ENCODE measurements at regions not wholly inside any gene's neighbourhood (a gene's known extent, or its start where the extent isn't known, plus 50 kb on each side); places are given as distances from the start of the nearest gene placed in this dataset.

DNA sequence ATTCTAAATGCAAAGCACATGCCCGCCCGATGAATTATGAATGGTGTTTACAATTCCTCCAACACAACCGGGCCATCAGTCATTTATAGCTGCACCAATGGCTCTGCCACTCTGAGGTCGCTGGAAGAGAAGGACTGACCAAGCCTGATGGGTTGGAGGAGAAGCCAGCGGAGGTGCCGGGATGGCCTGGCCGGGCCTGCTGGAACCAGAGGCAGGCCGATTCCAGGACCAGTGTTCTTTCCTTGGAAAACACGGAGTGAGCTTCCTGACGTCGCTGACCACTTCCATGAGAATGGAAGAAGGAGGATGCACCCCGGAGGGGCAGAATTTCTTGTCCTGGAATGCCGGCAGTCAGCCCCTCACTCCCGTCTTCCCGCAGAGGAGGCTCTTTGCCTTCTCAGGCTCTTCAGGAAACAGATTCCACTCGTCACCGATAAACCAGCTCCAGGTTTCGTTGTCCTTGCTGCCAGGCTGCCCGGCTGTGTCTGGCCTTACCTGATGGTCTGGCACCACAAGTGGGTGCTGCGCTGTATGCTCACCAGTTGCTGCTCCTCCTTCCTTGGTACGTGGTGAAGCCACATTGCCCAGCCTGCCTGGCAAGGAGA, 358.5 kb upstream of the SFSWAP start:
- H3K14ac ChIP-seq (ENCODE audit: low read length): no peak overlapping the region
- no peak overlapping the region for H4K8ac ChIP-seq (ENCODE audit: low read depth, low read length)
- H3K4me2 ChIP-seq (ENCODE audit: low read length): no peak overlapping the region
- WGBS (ENCODE audit: extremely low coverage, insufficient coverage, insufficient read length): no CpG with 5 or more reads among the region's 21 CpGs
- H3K27me3 ChIP-seq (ENCODE audit: insufficient read depth, low read length): no peaks in the 10 kb centered on the region
- no peak overlapping the region for H4K91ac ChIP-seq (ENCODE audit: low read depth, low read length)
- H2AFZ ChIP-seq (ENCODE audit: insufficient read depth, low read length, poor library complexity): no peak overlapping the region
- H3K27ac ChIP-seq (ENCODE audit: low read depth, low read length): no peak overlapping the region
- H3K18ac ChIP-seq (ENCODE audit: low read length): no peak overlapping the region
- no peak for DNase-seq
- H3K79me2 ChIP-seq (ENCODE audit: control insufficient read depth, insufficient read depth, low read length, poor library complexity): no peaks in the 10 kb centered on the region
- H3K36me3 ChIP-seq (ENCODE audit: control insufficient read depth in 1 of 2, insufficient read depth in 2 of 2, low read length in 2 of 2): no peaks in the 10 kb centered on the region
- no peak overlapping the region for H3K4ac ChIP-seq (ENCODE audit: low read depth, low read length)
- H2BK120ac ChIP-seq (ENCODE audit: insufficient read depth, low read length, poor library complexity): no peak overlapping the region
- no peak overlapping the region for H2BK12ac ChIP-seq (ENCODE audit: low read length)
- H3K4me3 ChIP-seq (ENCODE audit: low read depth, low read length): no peak overlapping the region
- no peak overlapping the region for H3K23ac ChIP-seq (ENCODE audit: low read length)
- no peaks in the 10 kb centered on the region for H3K79me1 ChIP-seq (ENCODE audit: low read length)
- no peak overlapping the region for H4K12ac ChIP-seq (ENCODE audit: low read depth, low read length)
- H3K9me3 ChIP-seq (ENCODE audit: insufficient read depth, low read depth, low read length): peaks cover 11% of the 10 kb centered on the region
- H3K9ac ChIP-seq (ENCODE audit: low read length): no peak overlapping the region
- H2BK5ac ChIP-seq (ENCODE audit: low read depth, low read length, poor library complexity): no peak overlapping the region
- H3K4me1 ChIP-seq (ENCODE audit: control insufficient read depth in 1 of 2, insufficient read depth in 2 of 2, low read length in 2 of 2): no peaks in the 10 kb centered on the region
- H2AK5ac ChIP-seq (ENCODE audit: low read length): no peak overlapping the region

- no peak overlapping the region for H3K4me2 ChIP-seq (ENCODE audit: low read length)
- H3K4me1 ChIP-seq (ENCODE audit: control insufficient read depth in 1 of 2, insufficient read depth in 2 of 2, low read length in 2 of 2): no peaks in the 10 kb centered on the region
- H2AK5ac ChIP-seq (ENCODE audit: low read length): no peak overlapping the region
- H3K18ac ChIP-seq (ENCODE audit: low read length): no peak overlapping the region
- H2BK12ac ChIP-seq (ENCODE audit: low read length): no peak overlapping the region
- H3K27ac ChIP-seq (ENCODE audit: low read depth, low read length): no peak overlapping the region
- no peaks in the 10 kb centered on the region for H3K79me2 ChIP-seq (ENCODE audit: control insufficient read depth, insufficient read depth, low read length, poor library complexity)
- WGBS (ENCODE audit: extremely low coverage, insufficient coverage, insufficient read length): no CpG with 5 or more reads among the region's 2 CpGs
- peaks cover 10% of the 10 kb centered on the region for H3K9me3 ChIP-seq (ENCODE audit: insufficient read depth, low read depth, low read length)
- no peaks in the 10 kb centered on the region for H3K36me3 ChIP-seq (ENCODE audit: control insufficient read depth in 1 of 2, insufficient read depth in 2 of 2, low read length in 2 of 2)
- H2BK120ac ChIP-seq (ENCODE audit: insufficient read depth, low read length, poor library complexity): no peak overlapping the region
- no peaks in the 10 kb centered on the region for H3K27me3 ChIP-seq (ENCODE audit: insufficient read depth, low read length)
- H2AFZ ChIP-seq (ENCODE audit: insufficient read depth, low read length, poor library complexity): no peak overlapping the region
- H4K91ac ChIP-seq (ENCODE audit: low read depth, low read length): no peak overlapping the region
- no peak for DNase-seq
- no peak overlapping the region for H3K14ac ChIP-seq (ENCODE audit: low read length)
- H3K79me1 ChIP-seq (ENCODE audit: low read length): no peaks in the 10 kb centered on the region
- no peak overlapping the region for H4K12ac ChIP-seq (ENCODE audit: low read depth, low read length)
- no peak overlapping the region for H2BK5ac ChIP-seq (ENCODE audit: low read depth, low read length, poor library complexity)
- no peak overlapping the region for H3K23ac ChIP-seq (ENCODE audit: low read length)
- no peak overlapping the region for H3K4ac ChIP-seq (ENCODE audit: low read depth, low read length)
- no peak overlapping the region for H3K4me3 ChIP-seq (ENCODE audit: low read depth, low read length)
- H3K9ac ChIP-seq (ENCODE audit: low read length): no peak overlapping the region
- no peak overlapping the region for H4K8ac ChIP-seq (ENCODE audit: low read depth, low read length)
These were observed 357.5 kb upstream of the SFSWAP start for GRCh38 chr12:131353376-131353775.

DNA sequence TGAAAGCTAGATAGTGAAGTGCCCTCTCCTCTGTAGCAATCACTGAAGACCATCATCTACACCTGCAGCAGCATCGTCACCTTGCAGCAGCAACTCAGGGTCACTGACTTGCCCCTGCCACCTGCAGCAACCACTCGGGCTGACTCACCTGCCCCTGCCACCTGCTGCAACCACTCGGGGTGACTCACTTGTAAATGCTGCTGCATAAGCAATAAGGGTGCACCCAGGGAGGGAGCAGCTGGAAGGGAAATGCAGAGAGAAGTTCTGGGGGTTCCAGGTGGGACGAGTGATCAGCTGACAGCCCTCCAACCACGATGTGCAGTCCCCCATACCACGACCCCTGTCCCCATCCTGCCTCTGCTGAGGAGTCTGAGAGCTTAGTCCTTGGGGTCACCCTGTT, 357.1 kb upstream of the SFSWAP start:
- WGBS (ENCODE audit: extremely low coverage, insufficient coverage, insufficient read length): no CpG with 5 or more reads among the region's 6 CpGs
- no peak overlapping the region for H4K8ac ChIP-seq (ENCODE audit: low read depth, low read length)

DNA sequence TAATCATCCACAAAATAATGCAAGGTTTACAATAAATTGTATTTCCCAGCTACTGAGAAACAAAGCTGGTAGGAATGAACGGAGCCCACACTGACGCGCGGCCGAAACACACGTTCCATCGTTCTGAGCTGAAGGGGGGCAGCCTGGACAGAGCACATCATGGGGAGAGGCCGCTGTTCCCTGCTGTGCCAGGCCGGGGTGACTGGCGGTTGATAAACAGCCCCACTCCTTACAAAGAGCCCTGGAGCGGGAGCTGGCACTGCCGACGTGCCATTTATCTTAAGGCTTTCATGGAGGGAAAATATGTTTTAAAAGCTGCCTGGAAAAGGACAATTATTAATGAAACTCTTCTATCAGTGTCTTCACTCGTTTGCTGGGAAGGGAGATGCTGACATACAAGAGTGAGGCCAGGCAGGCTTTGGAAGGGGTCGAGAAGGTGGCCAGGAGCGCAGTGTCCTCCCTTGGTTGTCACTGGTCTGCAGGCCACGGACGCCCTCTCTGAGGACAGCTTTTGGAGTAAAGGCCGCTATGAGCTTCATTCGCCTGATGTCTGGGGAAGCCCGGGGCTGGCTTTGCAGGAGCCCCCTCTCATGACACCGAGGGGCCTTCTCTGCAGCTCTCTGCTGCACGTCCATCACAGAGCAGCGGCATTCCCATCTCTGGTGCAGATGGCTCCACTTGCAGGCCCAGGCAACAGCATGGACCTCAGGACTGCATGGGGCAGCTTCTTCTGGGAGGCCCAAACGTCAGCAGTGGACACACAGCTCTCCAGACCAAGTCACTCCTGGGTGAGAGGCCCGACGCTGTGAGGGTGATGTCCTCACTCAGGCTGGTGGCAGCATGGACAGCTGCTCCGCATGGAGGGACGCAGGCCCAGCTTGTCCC, 355.3 kb upstream of the SFSWAP start:
- Histone ChIP-seq H3K27me3 (ENCODE audit: insufficient read depth, low read length) (no peaks in the 10 kb centered on the region), H2BK12ac (ENCODE audit: low read length) (no peak overlapping the region), H3K9ac (ENCODE audit: low read length) (no peak overlapping the region), H3K4me3 (ENCODE audit: low read depth, low read length) (no peak overlapping the region), H4K12ac (ENCODE audit: low read depth, low read length) (no peak overlapping the region), H4K91ac (ENCODE audit: low read depth, low read length) (no peak overlapping the region), H3K4me1 (ENCODE audit: control insufficient read depth in 1 of 2, insufficient read depth in 2 of 2, low read length in 2 of 2) (no peaks in the 10 kb centered on the region), H4K8ac (ENCODE audit: low read depth, low read length) (no peak overlapping the region), H2AFZ (ENCODE audit: insufficient read depth, low read length, poor library complexity) (no peak overlapping the region), H3K79me2 (ENCODE audit: control insufficient read depth, insufficient read depth, low read length, poor library complexity) (no peaks in the 10 kb centered on the region), H3K14ac (ENCODE audit: low read length) (no peak overlapping the region), H3K79me1 (ENCODE audit: low read length) (no peaks in the 10 kb centered on the region), H3K9me3 (ENCODE audit: insufficient read depth, low read depth, low read length) (peaks cover 10% of the 10 kb centered on the region), H3K18ac (ENCODE audit: low read length) (no peak overlapping the region), H3K4me2 (ENCODE audit: low read length) (no peak overlapping the region), H3K27ac (ENCODE audit: low read depth, low read length) (no peak overlapping the region), H2BK120ac (ENCODE audit: insufficient read depth, low read length, poor library complexity) (no peak overlapping the region), H3K36me3 (ENCODE audit: control insufficient read depth in 1 of 2, insufficient read depth in 2 of 2, low read length in 2 of 2) (no peaks in the 10 kb centered on the region), H2BK5ac (ENCODE audit: low read depth, low read length, poor library complexity) (no peak overlapping the region), H3K4ac (ENCODE audit: low read depth, low read length) (no peak overlapping the region), H2AK5ac (ENCODE audit: low read length) (no peak overlapping the region), H3K23ac (ENCODE audit: low read length) (no peak overlapping the region)
- WGBS (ENCODE audit: extremely low coverage, insufficient coverage, insufficient read length): no CpG with 5 or more reads among the region's 29 CpGs
- no peak for DNase-seq

More for the DNA sequence above, 357.1 kb upstream of the SFSWAP start:
- Histone ChIP-seq H2BK120ac (ENCODE audit: insufficient read depth, low read length, poor library complexity) (no peak overlapping the region), H3K18ac (ENCODE audit: low read length) (no peak overlapping the region), H4K91ac (ENCODE audit: low read depth, low read length) (no peak overlapping the region), H3K4me3 (ENCODE audit: low read depth, low read length) (no peak overlapping the region), H3K4me1 (ENCODE audit: control insufficient read depth in 1 of 2, insufficient read depth in 2 of 2, low read length in 2 of 2) (no peaks in the 10 kb centered on the region), H3K4ac (ENCODE audit: low read depth, low read length) (no peak overlapping the region), H3K36me3 (ENCODE audit: control insufficient read depth in 1 of 2, insufficient read depth in 2 of 2, low read length in 2 of 2) (no peaks in the 10 kb centered on the region), H3K9me3 (ENCODE audit: insufficient read depth, low read depth, low read length) (peaks cover 10% of the 10 kb centered on the region), H3K27me3 (ENCODE audit: insufficient read depth, low read length) (no peaks in the 10 kb centered on the region), H3K14ac (ENCODE audit: low read length) (no peak overlapping the region), H3K23ac (ENCODE audit: low read length) (no peak overlapping the region), H2AFZ (ENCODE audit: insufficient read depth, low read length, poor library complexity) (no peak overlapping the region), H4K12ac (ENCODE audit: low read depth, low read length) (no peak overlapping the region), H3K9ac (ENCODE audit: low read length) (no peak overlapping the region), H2BK12ac (ENCODE audit: low read length) (no peak overlapping the region), H2BK5ac (ENCODE audit: low read depth, low read length, poor library complexity) (no peak overlapping the region), H3K79me2 (ENCODE audit: control insufficient read depth, insufficient read depth, low read length, poor library complexity) (no peaks in the 10 kb centered on the region), H3K79me1 (ENCODE audit: low read length) (no peaks in the 10 kb centered on the region), H2AK5ac (ENCODE audit: low read length) (no peak overlapping the region), H3K27ac (ENCODE audit: low read depth, low read length) (no peak overlapping the region), H3K4me2 (ENCODE audit: low read length) (no peak overlapping the region)
- no peak for DNase-seq

Data from trophoblast cell (in vitro differentiated cells and primary cell).